RWPE2 (cell line): ENCODE measurements at regions not wholly inside any gene's neighbourhood (a gene's known extent, or its start where the extent isn't known, plus 50 kb on each side); places are given as distances from the start of the nearest gene placed in this dataset.

ENCODE experiments used
- ATAC-seq: fragments of 200-7000 bp; cut with Tn5 transposase; 3 replicates; pipeline ENCODE4 v1.9.1; 2021; ENCODE audit warnings: low read depth
- DNase-seq: peaks from one replicate; pipeline ENCODE4 v3.0.0-alpha.2; 2020; ENCODE audit warnings: low spot score
- H3K27ac ChIP-seq: fragments of 450-650 bp; 2 replicates; pipeline ENCODE4 v1.5.1; 2017; ENCODE audit warnings: mild to moderate bottlenecking; ENCODE audit not compliant: poor library complexity, severe bottlenecking
- H3K27me3 ChIP-seq: fragments of 250-450 bp; sonication (Bioruptor Pico); 2 replicates; pipeline ENCODE4 v1.5.1; 2021; ENCODE audit warnings: mild to moderate bottlenecking, moderate library complexity; ENCODE audit not compliant: insufficient read depth, poor library complexity, severe bottlenecking
- H3K36me3 ChIP-seq: fragments of 250-450 bp; sonication (Bioruptor Pico); 2 replicates; pipeline ENCODE4 v1.5.1; 2020; ENCODE audit warnings: low read depth, mild to moderate bottlenecking, moderate library complexity
- H3K4me1 ChIP-seq: fragments of 250-450 bp; sonication (Bioruptor Pico); 2 replicates; pipeline ENCODE4 v1.5.1; 2021; ENCODE audit warnings: mild to moderate bottlenecking, moderate library complexity; ENCODE audit not compliant: insufficient read depth, poor library complexity, severe bottlenecking
- H3K4me3 ChIP-seq: fragments of 250-450 bp; sonication (Bioruptor Pico); 2 replicates; pipeline ENCODE4 v1.5.1; 2021; ENCODE audit warnings: mild to moderate bottlenecking, moderate library complexity; ENCODE audit not compliant: severe bottlenecking
- H3K9me3 ChIP-seq: fragments of 250-450 bp; sonication (Bioruptor Pico); 2 replicates; pipeline ENCODE4 v1.5.1; 2021; ENCODE audit warnings: mild to moderate bottlenecking, moderate library complexity; ENCODE audit not compliant: severe bottlenecking
- TF ChIP-seq, protein P1 (sequence below): fragments of 450-650 bp; IDR thresholded peaks from one replicate; pipeline ENCODE4 v1.5.1; 2017; ENCODE audit warnings: mild to moderate bottlenecking, moderate library complexity; ENCODE audit not compliant: poor library complexity, severe bottlenecking

DNA sequence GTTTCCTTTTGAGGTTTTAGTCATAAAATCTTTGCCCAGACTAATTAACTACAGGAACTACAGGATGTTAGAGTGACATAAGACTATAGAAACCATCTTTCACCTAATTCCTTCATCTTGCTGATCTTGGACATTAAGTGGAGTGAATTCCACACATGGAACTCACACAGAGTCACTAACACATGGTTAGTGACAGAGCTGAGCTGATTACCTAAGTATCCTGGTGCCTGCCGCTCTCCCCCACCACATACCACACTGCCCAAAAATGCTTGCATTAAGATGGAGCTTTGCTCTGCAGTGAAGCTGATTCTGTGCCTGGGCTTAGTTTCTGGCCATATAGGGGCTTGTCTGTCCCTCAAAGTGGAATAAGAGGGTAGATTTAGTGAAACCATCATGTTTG lies 332.9 kb upstream of the NT5C1B start:
- Histone ChIP-seq H3K4me1 (peaks cover 6% of the 10 kb centered on the region), H3K27ac (no peak overlapping the region), H3K27me3 (no peaks in the 10 kb centered on the region), H3K36me3 (no peaks in the 10 kb centered on the region), H3K4me3 (no peak overlapping the region), H3K9me3 (no peaks in the 10 kb centered on the region)
- no peak for DNase-seq
- ATAC-seq: no peak
- TF ChIP-seq, protein P1, sequence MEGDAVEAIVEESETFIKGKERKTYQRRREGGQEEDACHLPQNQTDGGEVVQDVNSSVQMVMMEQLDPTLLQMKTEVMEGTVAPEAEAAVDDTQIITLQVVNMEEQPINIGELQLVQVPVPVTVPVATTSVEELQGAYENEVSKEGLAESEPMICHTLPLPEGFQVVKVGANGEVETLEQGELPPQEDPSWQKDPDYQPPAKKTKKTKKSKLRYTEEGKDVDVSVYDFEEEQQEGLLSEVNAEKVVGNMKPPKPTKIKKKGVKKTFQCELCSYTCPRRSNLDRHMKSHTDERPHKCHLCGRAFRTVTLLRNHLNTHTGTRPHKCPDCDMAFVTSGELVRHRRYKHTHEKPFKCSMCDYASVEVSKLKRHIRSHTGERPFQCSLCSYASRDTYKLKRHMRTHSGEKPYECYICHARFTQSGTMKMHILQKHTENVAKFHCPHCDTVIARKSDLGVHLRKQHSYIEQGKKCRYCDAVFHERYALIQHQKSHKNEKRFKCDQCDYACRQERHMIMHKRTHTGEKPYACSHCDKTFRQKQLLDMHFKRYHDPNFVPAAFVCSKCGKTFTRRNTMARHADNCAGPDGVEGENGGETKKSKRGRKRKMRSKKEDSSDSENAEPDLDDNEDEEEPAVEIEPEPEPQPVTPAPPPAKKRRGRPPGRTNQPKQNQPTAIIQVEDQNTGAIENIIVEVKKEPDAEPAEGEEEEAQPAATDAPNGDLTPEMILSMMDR: no peak

DNA sequence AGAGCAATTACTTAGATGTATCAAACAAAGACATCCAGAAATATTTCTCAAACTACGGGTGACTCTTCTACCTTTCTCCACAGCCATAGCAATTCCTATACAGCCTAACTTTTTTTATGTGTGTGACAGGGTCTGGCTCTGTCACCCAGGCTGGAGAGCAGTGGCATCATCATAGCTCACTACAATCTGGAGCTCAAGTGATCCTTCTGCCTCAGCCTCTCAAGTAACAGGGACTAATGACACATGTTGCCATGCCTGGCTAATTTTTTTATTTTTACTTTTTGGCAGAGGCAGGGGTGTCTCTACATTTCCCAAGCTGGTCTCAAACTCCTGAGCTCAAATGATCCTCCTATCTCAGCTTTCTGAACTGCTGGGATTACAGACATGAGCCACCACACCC lies 328.9 kb upstream of the NT5C1B start:
- Histone ChIP-seq H3K36me3 (no peaks in the 10 kb centered on the region), H3K27me3 (no peaks in the 10 kb centered on the region), H3K4me3 (no peak overlapping the region), H3K4me1 (no peaks in the 10 kb centered on the region), H3K27ac (no peak overlapping the region), H3K9me3 (no peaks in the 10 kb centered on the region)
- no peak for ATAC-seq
- no peak for DNase-seq
- TF ChIP-seq, protein P1: no peak

DNA sequence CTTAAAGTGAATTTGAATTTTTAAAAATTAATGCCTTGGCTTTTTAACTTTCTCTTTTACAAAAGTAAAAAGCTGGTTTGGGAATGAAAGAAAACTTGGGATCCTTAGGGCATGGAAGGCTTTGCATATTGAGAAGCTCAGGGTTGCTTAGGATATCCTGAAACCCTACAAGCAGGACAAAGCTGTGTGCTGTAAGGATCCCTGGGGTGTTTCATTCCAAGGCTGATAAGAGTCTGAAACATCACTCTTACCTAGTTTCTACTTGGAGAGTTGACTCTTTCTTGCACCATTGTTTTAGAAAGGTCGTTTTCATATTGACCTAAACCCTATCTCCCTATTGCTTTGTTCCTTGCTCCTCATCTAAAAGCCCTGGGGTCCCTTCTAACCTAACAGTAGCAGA lies 325.9 kb upstream of the NT5C1B start:
- Histone ChIP-seq H3K27me3 (no peaks in the 10 kb centered on the region), H3K9me3 (no peaks in the 10 kb centered on the region), H3K4me3 (no peak overlapping the region), H3K27ac (no peak overlapping the region), H3K36me3 (no peaks in the 10 kb centered on the region), H3K4me1 (peaks cover 11% of the 10 kb centered on the region)
- no peak for ATAC-seq
- TF ChIP-seq, protein P1: no peak
- DNase-seq: no peak

DNA sequence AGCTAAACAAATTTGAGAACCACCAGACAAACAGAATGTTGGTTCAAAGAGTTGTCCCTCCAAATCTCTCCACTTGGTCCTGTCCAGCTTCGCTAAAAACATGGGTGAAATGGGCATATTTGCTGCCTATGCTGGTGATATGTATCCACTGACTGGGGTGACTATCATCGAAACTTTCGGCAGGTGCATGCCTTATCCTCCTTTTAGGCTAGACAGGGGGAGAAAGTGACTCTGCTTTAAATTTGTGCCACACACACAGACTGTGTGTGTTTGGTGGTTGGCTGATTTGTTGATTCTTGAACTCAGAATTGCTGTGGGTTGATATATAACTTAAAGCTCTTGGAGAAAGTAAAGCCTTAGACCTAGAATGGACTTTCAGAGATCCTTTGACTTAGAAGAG lies 324.1 kb upstream of the NT5C1B start:
- Histone ChIP-seq H3K4me3 (no peak overlapping the region), H3K27ac (no peak overlapping the region), H3K4me1 (peaks cover 11% of the 10 kb centered on the region), H3K36me3 (no peaks in the 10 kb centered on the region), H3K9me3 (no peaks in the 10 kb centered on the region), H3K27me3 (no peaks in the 10 kb centered on the region)
- no peak for ATAC-seq
- DNase-seq: no peak
- TF ChIP-seq, protein P1: no peak

DNA sequence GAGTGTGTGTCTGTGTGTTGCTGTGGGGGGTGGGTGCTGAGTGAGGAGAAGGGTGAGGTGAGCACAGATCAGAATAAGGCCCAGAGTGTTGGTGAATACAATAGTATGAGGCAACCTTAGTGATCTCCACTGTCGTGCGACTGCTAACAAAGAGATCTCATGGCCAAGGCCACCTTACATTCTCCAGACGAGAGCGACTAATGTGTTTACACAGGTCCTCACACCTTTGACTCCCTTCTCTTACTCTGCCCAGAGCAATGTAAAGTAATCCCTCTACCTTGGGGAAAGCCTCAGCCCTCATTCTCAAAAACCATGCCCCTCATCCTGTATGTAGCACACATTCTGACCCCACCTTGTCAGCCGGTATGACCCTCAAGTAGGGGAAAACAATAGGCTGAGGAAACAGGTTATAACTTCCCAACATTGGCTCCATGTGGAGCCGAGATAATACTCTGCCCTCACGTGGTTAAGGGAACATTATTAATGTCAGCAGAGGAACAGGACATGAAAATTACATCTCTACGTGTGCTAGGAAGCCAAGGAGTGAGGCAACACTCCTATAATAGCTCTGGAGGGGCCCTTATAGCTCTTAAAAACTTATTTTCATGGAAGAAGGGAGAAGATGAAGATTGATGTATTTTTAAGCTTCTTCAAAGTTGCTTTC lies 323.0 kb upstream of the NT5C1B start:
- TF ChIP-seq, protein P1: no peak
- Histone ChIP-seq H3K36me3 (no peaks in the 10 kb centered on the region), H3K27me3 (no peaks in the 10 kb centered on the region), H3K4me1 (peaks cover 11% of the 10 kb centered on the region), H3K4me3 (no peak overlapping the region), H3K27ac (no peak overlapping the region), H3K9me3 (no peaks in the 10 kb centered on the region)
- DNase-seq: no peak
- ATAC-seq: no peak
